ENCODE measurements at regions not wholly inside any gene's neighbourhood (a gene's known extent, or its start where the extent isn't known, plus 50 kb on each side); places are given as distances from the start of the nearest gene placed in this dataset.

DNA sequence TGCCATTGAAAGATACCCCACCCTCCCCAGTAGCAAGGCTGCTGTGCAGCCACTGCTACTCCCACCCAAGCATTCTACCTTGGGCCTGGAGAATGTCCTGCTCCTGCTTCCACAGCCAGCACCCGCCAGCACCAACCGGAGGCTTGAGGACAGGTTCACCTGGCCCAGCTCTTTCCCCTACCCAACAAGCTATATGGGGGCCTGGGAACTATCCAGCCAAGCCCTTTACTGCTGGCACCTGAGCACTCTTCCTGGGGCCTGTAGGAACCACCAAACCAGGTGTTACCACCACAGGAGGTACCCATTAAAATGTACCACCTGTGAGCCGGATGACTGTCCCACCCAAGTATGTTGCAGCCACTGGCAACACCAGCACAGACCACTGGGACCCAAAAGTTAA lies 86.1 kb upstream of the GHR start:
- Histone ChIP-seq H3K9me3 (ENCODE audit: insufficient read depth, low read length, severe bottlenecking) (peaks cover 10% of the 10 kb centered on the region), H3K4me2 (ENCODE audit: insufficient read depth, low read length) (no peak overlapping the region), H3K27ac (ENCODE audit: low read length) (no peak overlapping the region), H4K20me1 (ENCODE audit: insufficient read depth, low read length) (no peaks in the 10 kb centered on the region), H3K79me2 (ENCODE audit: insufficient read depth, low read length) (no peaks in the 10 kb centered on the region), H3K9ac (ENCODE audit: low read depth, low read length) (no peak overlapping the region), H3K4me1 (ENCODE audit: insufficient read depth, low read length) (no peaks in the 10 kb centered on the region), H3K4me3 (ENCODE audit: low read depth in 1 of 2, low read length in 2 of 2) (no peak overlapping the region), H3K36me3 (ENCODE audit: insufficient read depth, low read length) (no peaks in the 10 kb centered on the region), H3K27me3 (ENCODE audit: insufficient read depth, low read length, poor library complexity) (no peaks in the 10 kb centered on the region), H2AFZ (ENCODE audit: low read depth, low read length) (no peak overlapping the region)
- TF ChIP-seq, protein P1, sequence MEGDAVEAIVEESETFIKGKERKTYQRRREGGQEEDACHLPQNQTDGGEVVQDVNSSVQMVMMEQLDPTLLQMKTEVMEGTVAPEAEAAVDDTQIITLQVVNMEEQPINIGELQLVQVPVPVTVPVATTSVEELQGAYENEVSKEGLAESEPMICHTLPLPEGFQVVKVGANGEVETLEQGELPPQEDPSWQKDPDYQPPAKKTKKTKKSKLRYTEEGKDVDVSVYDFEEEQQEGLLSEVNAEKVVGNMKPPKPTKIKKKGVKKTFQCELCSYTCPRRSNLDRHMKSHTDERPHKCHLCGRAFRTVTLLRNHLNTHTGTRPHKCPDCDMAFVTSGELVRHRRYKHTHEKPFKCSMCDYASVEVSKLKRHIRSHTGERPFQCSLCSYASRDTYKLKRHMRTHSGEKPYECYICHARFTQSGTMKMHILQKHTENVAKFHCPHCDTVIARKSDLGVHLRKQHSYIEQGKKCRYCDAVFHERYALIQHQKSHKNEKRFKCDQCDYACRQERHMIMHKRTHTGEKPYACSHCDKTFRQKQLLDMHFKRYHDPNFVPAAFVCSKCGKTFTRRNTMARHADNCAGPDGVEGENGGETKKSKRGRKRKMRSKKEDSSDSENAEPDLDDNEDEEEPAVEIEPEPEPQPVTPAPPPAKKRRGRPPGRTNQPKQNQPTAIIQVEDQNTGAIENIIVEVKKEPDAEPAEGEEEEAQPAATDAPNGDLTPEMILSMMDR (IDR thresholded peaks at IDR 0.05; ENCODE audit: borderline replicate concordance, extremely low read depth, low read length, poor library complexity, severe bottlenecking), result no peak
- no peak for TF ChIP-seq EZH2 (IDR thresholded peaks at IDR 0.05; ENCODE audit: borderline replicate concordance, low read depth, low read length, severe bottlenecking)
- no peak for ATAC-seq (ENCODE audit: insufficient read depth, low read depth)
- no peak for DNase-seq

DNA sequence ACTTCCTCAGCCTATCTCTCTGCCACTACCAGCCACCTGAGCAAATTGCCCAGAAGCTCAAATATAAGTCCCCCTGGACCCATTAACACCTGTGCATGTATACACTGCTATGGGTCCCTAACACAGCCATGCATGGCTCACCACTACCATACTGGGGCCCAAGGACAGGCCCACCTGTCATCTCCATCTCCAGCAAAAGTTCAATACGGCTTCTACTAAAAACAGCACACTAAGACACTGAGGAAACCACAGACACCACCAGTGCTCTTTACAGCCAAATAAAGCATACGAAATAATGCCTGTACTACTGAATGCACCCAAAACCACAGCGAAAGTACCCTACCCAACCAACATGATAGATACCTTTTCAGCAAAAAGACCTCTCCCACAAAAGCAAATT lies 85.6 kb upstream of the GHR start:
- Histone ChIP-seq H3K4me3 (ENCODE audit: low read depth in 1 of 2, low read length in 2 of 2) (no peak overlapping the region), H3K27ac (ENCODE audit: low read length) (no peak overlapping the region), H3K36me3 (ENCODE audit: insufficient read depth, low read length) (no peaks in the 10 kb centered on the region), H4K20me1 (ENCODE audit: insufficient read depth, low read length) (no peaks in the 10 kb centered on the region), H3K79me2 (ENCODE audit: insufficient read depth, low read length) (no peaks in the 10 kb centered on the region), H2AFZ (ENCODE audit: low read depth, low read length) (no peak overlapping the region), H3K4me1 (ENCODE audit: insufficient read depth, low read length) (no peaks in the 10 kb centered on the region), H3K9ac (ENCODE audit: low read depth, low read length) (no peak overlapping the region), H3K4me2 (ENCODE audit: insufficient read depth, low read length) (no peak overlapping the region), H3K27me3 (ENCODE audit: insufficient read depth, low read length, poor library complexity) (no peaks in the 10 kb centered on the region), H3K9me3 (ENCODE audit: insufficient read depth, low read length, severe bottlenecking) (peaks cover 10% of the 10 kb centered on the region)
- TF ChIP-seq EZH2 (IDR thresholded peaks at IDR 0.05; ENCODE audit: borderline replicate concordance, low read depth, low read length, severe bottlenecking), result no peak
- TF ChIP-seq, protein P1 (IDR thresholded peaks at IDR 0.05; ENCODE audit: borderline replicate concordance, extremely low read depth, low read length, poor library complexity, severe bottlenecking), result no peak
- no peak for ATAC-seq (ENCODE audit: insufficient read depth, low read depth)
- no peak for DNase-seq

DNA sequence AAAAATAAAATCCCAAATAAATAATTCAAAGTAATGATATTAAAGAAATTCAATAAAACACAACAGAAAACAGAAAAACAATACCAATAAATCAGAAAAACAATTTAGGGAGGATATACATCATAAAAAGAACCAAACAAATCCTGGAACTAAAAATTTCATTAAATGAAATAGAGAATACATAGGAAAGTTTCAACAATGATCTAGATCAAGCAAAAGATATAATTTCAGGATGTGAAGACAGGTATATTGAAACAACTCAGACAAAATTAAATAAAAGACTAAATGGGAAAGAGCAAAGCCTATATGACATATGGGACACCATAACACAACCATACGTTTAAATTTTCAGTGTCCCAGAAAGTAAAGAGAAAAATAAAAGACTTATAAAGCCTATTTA lies 85.1 kb upstream of the GHR start:
- Histone ChIP-seq H3K4me1 (ENCODE audit: insufficient read depth, low read length) (no peaks in the 10 kb centered on the region), H3K36me3 (ENCODE audit: insufficient read depth, low read length) (no peaks in the 10 kb centered on the region), H3K27ac (ENCODE audit: low read length) (no peak overlapping the region), H3K9ac (ENCODE audit: low read depth, low read length) (no peak overlapping the region), H3K9me3 (ENCODE audit: insufficient read depth, low read length, severe bottlenecking) (peaks cover 10% of the 10 kb centered on the region), H3K27me3 (ENCODE audit: insufficient read depth, low read length, poor library complexity) (no peaks in the 10 kb centered on the region), H3K4me3 (ENCODE audit: low read depth in 1 of 2, low read length in 2 of 2) (no peak overlapping the region), H4K20me1 (ENCODE audit: insufficient read depth, low read length) (no peaks in the 10 kb centered on the region), H3K79me2 (ENCODE audit: insufficient read depth, low read length) (no peaks in the 10 kb centered on the region), H2AFZ (ENCODE audit: low read depth, low read length) (no peak overlapping the region), H3K4me2 (ENCODE audit: insufficient read depth, low read length) (no peak overlapping the region)
- DNase-seq (no peak), ATAC-seq (ENCODE audit: insufficient read depth, low read depth) (no peak)
- TF ChIP-seq, protein P1 (IDR thresholded peaks at IDR 0.05; ENCODE audit: borderline replicate concordance, extremely low read depth, low read length, poor library complexity, severe bottlenecking), result no peak
- no peak for TF ChIP-seq EZH2 (IDR thresholded peaks at IDR 0.05; ENCODE audit: borderline replicate concordance, low read depth, low read length, severe bottlenecking)

DNA sequence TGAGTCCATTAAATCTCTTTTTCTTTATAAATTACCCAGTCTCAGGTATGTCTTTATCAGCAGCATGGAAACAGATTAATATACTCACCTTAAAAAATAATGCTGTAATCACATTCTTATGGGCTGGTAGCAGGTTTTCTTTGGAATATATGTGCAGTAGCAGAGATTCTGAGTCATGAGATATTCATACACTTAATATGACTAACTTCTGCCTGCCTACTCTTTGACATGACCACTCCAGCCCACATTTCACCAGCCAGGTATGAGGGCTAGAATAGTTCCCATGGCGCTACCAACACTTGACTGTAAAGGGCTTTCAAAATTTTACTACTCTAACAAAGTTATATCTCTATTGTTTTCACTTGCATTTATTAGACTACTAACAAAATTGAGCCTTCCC lies 74.1 kb upstream of the GHR start:
- H4K20me1 ChIP-seq (ENCODE audit: insufficient read depth, low read length), result no peaks in the 10 kb centered on the region
- no peaks in the 10 kb centered on the region for H3K79me2 ChIP-seq (ENCODE audit: insufficient read depth, low read length)
- no peak for ATAC-seq (ENCODE audit: insufficient read depth, low read depth)
- no peak overlapping the region for H3K27ac ChIP-seq (ENCODE audit: low read length)
- no peaks in the 10 kb centered on the region for H3K36me3 ChIP-seq (ENCODE audit: insufficient read depth, low read length)
- TF ChIP-seq, protein P1 (IDR thresholded peaks at IDR 0.05; ENCODE audit: borderline replicate concordance, extremely low read depth, low read length, poor library complexity, severe bottlenecking), result no peak
- no peak for TF ChIP-seq EZH2 (IDR thresholded peaks at IDR 0.05; ENCODE audit: borderline replicate concordance, low read depth, low read length, severe bottlenecking)
- H3K4me3 ChIP-seq (ENCODE audit: low read depth in 1 of 2, low read length in 2 of 2), result no peak overlapping the region
- H3K4me2 ChIP-seq (ENCODE audit: insufficient read depth, low read length), result no peak overlapping the region
- no peaks in the 10 kb centered on the region for H3K4me1 ChIP-seq (ENCODE audit: insufficient read depth, low read length)
- no peak for DNase-seq
- no peak overlapping the region for H2AFZ ChIP-seq (ENCODE audit: low read depth, low read length)
- no peaks in the 10 kb centered on the region for H3K27me3 ChIP-seq (ENCODE audit: insufficient read depth, low read length, poor library complexity)
- H3K9me3 ChIP-seq (ENCODE audit: insufficient read depth, low read length, severe bottlenecking), result no peaks in the 10 kb centered on the region
- no peak overlapping the region for H3K9ac ChIP-seq (ENCODE audit: low read depth, low read length)
